CMK (cell line): ENCODE measurements at regions not wholly inside any gene's neighbourhood (a gene's known extent, or its start where the extent isn't known, plus 50 kb on each side); places are given as distances from the start of the nearest gene placed in this dataset.

Experiments used
- DNase-seq: peaks from one replicate; pipeline ENCODE4 v3.0.0-alpha.2; 2010; ENCODE audit warnings: low read depth

DNA sequence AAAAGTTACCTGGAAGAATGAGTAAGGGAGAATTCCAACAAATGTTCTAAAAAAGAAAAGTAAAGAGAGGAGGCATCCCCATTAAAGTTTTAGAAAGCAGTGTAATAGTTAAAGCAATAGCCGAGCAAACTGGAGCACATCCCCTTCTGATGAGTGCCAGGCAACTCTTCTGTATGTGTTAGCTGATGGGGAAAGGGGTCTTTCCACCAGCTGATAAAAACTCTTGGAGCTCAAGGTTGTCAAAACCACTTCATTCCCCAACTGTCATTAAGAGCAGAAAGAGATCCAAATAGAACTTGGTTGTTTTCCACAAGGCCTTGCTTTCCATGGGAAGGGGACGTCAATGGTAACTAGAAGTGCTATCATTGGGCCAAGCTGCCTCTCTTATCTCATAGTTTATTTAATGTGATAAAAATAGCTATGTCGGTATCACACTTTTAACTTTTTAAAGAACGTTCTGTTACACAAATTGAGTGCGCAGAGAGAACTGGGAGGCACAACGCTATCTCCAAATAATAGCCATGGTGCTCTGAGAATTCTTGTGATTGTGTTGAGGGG, 116.9 kb downstream of the POLR2M start:
- DNase-seq = no peak

- DNase-seq = no peak
Measured at GRCh38 chr15:57824186-57824585, 117.7 kb downstream of the POLR2M start.

GRCh38 chr15:57827021-57827420, 120.5 kb downstream of the POLR2M start:
- no peak for DNase-seq

GRCh38 chr15:57827971-57828370, 121.5 kb downstream of the POLR2M start:
- no peak for DNase-seq

DNA sequence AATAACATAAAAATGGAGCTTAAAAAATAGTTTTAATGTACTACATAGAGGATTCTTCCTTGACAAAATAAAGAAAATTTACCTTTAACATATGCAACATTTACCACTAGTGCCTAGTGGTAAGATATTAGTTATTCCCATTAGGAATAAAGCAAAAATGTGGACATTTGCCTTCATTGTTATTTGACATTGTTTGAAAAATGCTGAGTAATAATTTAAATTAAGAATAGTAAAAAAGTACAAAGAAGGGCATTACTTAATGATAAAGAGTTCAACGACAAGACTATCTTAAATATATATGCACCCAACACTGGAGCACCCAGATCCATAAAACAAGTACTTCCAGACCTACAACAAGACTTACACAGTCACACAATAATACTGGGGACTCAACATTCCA, 125.7 kb downstream of the POLR2M start:
- no peak for DNase-seq

DNA sequence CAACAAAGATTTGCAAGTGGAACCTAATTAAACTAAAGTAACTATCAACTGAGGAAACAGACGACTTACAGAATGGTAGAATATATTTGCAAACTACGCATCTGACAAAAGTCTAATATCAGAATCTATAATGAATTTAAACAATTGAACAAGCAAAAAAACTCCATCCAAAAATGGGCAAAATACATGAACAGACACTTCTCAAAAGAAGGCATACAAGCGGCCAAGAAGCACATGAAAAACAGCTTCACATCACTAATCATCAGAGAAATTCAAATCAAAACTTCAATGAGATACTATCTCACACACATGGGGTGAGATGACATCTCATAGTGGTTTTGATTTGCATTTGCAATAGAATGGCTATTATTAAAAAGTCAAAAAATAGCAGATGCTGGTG, 128.6 kb downstream of the POLR2M start:
- no peak for DNase-seq

DNA sequence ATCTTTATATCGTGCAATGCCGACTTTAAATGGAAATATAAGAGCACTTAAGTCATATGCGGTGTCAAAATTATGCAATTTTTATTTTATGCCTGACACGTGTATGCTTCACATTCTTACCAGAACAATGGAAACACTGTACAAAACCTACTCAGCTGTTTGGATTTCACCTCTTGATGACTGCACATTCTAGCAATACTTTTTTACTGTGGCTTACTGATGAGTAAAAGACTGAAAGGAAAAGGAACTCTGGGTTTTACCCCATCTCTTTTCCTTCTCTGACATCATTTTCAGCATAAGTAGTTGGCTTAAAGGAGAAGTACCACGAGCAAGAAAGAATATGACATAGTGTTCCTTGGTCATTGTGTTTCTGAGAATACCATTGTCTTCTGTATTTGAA, 142.8 kb downstream of the POLR2M start:
- no peak for DNase-seq

- no peak for DNase-seq
Measured at GRCh38 chr15:57854531-57854930, 148.0 kb downstream of the POLR2M start.

- DNase-seq = no peak
Measured at GRCh38 chr15:57857871-57858270, 151.4 kb downstream of the POLR2M start.

- no peak for DNase-seq
Measured at GRCh38 chr15:57859130-57859685, 152.7 kb downstream of the POLR2M start.

DNA sequence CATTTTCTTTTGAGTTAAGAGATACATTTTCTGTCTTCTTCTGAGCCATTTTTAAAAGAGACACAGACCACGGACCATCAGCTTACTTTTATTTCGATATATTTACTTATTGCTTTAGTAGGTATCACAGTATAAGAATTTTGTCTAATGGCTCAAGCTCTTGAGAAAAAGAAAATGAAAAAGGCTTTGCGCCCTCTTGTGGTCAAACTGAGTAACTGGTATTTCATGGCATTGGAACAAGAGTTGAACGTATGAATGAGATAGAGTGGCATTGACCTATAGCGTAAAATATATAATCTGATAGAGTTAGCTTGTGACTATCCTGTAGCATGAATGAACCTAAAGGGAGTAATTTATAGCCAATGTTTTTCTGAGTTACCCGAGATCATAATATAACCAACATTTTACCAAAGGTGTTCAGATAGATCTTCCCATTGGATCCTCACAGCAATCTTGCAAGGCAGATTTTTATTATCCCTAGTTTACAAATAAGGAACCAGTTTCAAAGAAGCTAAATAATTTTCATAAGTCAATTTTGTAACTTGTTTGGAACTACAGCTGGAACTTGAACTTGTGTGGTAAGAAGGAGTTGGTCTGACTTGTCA, 154.6 kb downstream of the POLR2M start:
- no peak for DNase-seq

- no peak for DNase-seq
Measured at GRCh38 chr15:57861815-57862586, 155.5 kb downstream of the POLR2M start.

GRCh38 chr15:57862761-57863160, 156.2 kb downstream of the POLR2M start:
- DNase-seq = no peak

GRCh38 chr15:57865294-57865693, 158.8 kb downstream of the POLR2M start:
- no peak for DNase-seq

GRCh38 chr15:57866149-57866736, 159.7 kb downstream of the POLR2M start:
- no peak for DNase-seq

- no peak for DNase-seq
Measured at GRCh38 chr15:57867970-57868798, 161.7 kb downstream of the POLR2M start.

DNA sequence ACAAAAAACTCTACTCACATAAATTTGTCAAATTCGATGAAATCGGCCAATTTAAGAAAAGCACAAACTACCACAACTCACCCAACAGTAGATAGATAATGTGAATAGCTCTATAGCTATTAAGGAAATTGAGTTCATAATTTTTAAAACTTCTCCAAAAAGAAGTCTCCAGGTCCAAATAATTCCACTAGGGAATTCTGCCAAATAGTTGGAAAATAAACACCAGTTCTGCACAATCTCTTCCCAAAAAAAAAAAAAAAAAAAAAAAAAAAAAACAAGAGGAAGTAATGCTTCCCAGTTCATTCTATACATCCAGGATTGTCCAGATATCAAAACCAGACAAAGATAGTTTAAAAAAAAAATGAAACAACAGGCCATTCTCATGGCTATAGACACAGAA, 164.2 kb downstream of the POLR2M start:
- no peak for DNase-seq

DNA sequence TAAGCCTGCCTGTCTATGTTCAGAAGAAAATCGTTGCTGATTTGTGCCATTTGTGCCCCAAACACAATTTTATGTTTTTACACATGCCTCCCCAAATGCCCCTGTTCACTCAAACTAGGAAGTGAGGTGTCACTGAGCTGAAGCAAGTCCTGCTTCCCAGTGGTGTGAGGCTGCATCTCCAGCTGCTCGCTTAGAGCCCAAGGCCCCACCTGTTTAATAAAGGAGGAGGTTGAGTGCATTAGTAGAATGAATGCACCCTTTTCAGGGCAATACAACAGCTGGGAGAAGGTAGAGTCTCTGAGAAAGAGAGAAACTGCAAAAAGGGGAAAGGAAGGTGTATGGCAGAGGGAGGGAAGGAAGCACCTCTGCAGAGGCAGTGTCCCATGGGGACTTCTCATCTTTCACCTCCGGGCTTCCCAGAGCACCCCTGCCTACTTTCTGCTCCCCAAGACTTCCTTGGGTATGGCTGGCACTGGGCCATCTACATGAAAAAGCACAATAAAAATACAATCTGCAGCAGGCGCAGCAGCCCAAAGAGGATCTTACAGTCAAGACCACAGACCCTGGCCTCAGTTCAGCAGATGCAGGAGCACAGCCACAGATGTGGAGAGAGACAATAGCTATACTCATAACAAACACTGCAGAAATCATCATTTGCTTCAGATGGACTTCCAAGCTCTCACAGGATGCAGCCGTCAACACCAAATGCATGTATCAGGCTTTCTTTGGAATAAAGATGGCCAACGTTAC, 165.9 kb downstream of the POLR2M start:
- DNase-seq = no peak

DNA sequence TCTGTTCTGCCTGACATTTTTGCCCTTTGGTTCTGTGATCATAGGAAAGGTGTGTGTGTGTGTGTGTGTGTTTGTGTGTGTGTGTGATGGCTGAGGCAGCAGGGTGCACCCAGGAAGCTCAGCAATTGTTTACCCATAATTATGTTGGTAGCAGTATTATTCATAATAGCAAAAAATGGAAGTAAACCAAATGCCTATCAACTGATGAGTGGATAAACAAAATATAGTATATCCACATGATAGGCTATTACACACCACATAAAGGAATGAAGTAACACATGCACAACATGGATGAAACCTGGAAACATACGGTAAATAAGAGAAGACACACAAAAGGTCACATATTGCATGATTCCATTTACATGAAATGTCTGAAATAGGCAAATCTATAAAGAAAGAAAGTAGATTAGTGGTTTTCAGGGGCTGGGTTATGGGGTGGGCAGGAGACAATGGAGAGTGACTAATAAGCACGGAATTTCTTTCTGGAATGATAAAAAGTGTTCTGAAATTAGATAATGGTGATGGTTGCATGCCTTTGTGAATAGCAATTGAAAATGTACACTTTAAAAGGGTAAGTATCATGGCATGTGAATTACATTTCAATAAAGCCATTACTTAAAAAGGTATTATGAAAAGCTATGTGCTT, 167.2 kb downstream of the POLR2M start:
- DNase-seq = no peak

DNA sequence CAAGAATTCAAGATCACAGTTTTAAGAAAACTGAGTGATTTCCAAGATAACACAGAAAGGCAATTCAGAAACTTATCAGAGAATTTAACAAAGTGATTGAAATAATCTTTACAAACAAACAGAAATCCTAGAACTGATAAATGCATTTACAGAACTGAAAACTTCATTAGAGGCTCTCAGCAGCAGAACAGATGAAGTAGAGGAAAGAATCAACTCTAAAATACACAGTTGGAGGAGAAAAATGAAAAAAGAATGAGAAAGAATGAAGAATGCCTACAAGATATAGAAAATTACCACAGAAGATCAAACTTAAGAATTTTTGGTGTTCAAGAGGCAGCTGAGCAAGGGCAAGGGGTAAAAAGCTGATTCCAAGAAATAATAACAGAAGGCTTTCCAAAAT, 168.8 kb downstream of the POLR2M start:
- DNase-seq = no peak

DNA sequence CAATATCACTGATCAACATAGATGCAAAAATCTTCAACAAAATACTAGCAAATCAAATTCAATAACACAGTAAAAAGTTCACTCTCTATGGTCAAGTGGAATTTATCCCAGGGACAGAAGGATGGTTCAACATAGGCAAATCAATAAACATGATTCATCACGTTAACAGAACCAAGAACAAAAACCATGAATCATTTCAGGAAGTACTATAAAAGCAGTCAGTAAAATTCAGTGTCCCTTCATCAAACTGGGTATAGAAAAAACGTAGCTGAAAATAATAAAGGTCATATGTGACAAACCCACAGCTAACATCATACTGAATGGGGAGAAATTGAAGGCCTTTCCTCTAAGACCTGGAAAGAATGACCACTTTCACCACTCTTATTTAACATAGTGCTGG, 172.1 kb downstream of the POLR2M start:
- no peak for DNase-seq
